ENCODE measurements at regions not wholly inside any gene's neighbourhood (a gene's known extent, or its start where the extent isn't known, plus 50 kb on each side); places are given as distances from the start of the nearest gene placed in this dataset.
"Not testable (repeated sequence)": the region's sequence is repeated elsewhere in the genome, so short reads cannot be mapped to it uniquely, and the experiment has no call there.

DNA sequence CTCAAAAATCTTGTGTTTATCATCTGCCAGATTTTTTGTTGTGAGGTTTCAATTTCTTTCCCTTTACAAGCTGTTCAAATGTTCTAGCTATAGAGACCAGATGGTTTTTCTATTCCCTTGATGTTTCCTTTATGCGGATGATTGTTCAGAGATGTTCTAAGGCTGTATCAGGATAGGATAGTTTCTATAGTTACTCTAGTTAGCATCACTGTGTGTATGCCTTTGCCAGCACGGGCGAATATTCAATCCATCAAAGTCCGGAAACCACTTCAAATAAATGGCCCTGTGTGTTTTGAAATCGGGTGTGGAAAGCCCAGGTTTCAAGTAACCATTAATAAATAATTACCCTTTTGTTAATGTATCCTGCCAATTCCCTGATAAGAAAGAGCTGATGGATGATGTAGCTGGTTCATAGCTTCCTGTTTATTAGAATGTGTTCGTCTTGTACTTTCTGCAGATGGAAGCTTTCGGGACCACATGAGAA lies 149.8 kb upstream of the PRKCQ start:
- DNase-seq (ENCODE audit: low read depth) = no peak

DNA sequence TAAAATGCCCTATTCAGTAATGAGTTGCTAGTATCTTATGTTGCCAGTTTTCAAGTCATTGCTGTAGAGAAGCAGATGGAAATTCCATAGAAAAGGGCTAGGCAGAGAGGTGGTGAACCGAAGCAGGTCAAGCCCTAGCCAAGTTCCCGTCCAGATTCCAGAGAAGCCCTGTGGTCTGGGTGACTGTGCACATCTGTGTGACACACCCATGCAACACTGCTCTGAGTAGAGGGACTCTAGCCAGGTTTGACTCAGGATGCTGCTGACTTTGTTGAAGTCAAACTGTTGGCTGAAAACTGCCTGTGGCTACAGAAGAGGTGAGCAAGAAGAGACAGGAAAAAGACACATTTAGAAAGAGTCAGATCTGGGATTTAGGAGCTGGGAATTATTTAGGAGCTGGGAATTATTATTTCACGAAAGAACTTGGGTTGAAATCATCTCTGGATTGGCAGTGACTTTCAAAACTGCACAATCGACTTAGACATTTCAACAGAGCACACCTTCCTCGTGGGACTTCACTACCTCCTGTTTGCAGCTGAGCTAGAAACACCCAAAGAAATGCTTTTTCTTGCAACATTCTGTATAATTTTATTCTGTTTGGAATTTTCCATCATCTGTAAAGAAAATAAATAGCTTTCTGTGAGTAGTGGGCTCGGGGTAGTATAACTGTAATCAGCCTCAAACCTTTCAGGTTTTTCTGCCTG lies 149.1 kb upstream of the PRKCQ start:
- DNase-seq (ENCODE audit: low read depth) = no peak

- DNase-seq (ENCODE audit: low read depth) = no peak
Observed at GRCh38 chr10:6726924-6727323, 146.8 kb upstream of the PRKCQ start.

GRCh38 chr10:6722616-6723004 lies 142.5 kb upstream of the PRKCQ start:
- DNase-seq (ENCODE audit: low read depth) = no peak

GRCh38 chr10:6721964-6722615 lies 142.0 kb upstream of the PRKCQ start:
- DNase-seq (ENCODE audit: low read depth) = no peak

- no peak for DNase-seq (ENCODE audit: low read depth)
Observed at GRCh38 chr10:6721480-6721879, 141.4 kb upstream of the PRKCQ start.

DNA sequence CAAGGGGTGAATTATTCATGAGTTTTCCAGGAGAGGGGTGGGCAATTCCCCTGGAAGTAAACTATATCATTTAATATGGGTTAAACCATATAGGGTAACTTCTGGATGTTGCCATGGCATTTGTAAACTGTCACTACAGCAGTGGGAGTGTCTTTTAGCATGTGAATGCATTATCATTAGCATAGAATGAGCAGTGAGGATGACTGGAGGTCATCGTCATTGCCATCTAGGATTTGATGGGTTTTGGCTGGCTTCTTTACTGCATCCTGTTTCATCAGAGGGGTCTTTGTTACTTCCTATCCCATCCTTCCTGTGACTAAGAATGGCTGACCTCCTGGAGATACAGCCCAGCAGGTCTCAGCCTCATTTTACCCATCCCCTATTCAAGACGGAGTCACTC lies 139.5 kb upstream of the PRKCQ start:
- DNase-seq (ENCODE audit: low read depth) = no peak

- no peak for DNase-seq (ENCODE audit: low read depth)
Observed at GRCh38 chr10:6718550-6718949, 138.5 kb upstream of the PRKCQ start.

DNA sequence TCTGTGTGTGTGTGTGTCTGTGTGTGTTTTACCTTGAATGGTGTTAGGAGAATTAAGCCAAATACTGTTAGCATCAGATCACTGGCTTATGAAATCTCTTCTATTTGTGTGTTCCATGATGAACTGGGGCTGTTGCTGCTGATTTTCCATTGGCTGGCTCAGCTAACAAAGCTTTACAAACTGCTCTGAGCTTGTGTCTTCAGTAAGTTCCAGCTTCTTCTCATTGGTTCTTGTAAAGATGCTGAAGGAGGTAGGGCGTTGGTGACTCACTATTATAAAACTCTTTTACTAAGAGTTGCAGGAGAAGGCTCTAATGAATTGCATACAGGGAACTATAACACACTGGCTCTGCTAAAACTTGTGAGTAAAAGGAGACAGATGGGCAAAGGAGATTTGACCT lies 136.4 kb upstream of the PRKCQ start:
- DNase-seq (ENCODE audit: low read depth) = no peak

GRCh38 chr10:6713716-6714115 lies 133.6 kb upstream of the PRKCQ start:
- no peak for DNase-seq (ENCODE audit: low read depth)

GRCh38 chr10:6713120-6713519 lies 133.0 kb upstream of the PRKCQ start:
- DNase-seq (ENCODE audit: low read depth) = no peak

DNA sequence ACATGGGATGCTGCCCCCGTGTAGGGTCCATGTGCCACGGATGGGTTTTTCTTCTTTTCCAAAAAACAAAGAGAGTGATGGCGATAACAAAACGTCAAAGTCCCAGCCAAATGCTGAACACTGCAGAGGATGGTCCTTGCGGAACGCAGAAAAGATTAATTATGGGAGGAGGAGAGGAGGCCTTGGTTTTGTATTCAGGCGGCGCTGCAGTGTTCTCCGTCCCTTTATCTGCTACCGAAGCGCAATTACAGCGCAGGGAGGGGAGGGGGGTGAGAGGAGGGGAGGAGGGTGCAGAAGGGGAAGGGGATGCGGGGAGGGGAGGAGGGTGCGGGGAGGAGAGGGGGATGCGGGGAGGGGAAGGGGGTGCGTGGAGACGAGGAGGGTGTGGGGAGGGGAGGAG lies 131.8 kb upstream of the PRKCQ start:
- no peak for DNase-seq (ENCODE audit: low read depth)

DNA sequence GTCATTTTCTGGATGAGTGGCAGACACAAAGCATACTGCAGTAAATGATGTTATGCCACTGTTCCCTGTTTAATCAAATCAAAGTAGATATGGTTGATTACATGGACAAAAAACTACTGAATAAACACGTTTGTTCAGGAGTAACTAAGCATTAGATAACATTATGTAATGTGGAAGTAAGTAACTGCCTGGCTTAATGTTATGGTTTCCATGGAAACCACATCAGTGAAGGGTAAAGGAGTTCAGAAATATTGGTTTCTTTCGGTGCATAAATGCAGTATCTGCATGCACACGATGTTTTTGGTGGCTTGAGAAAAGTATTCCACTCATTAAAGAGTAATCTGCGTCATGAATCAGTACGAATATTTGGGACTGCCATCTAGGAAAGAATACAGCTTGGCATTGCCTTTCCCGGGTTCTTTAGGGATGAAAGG lies 131.3 kb upstream of the PRKCQ start:
- no peak for DNase-seq (ENCODE audit: low read depth)

GRCh38 chr10:6707352-6707751 lies 127.3 kb upstream of the PRKCQ start:
- DNase-seq (ENCODE audit: low read depth) = no peak

DNA sequence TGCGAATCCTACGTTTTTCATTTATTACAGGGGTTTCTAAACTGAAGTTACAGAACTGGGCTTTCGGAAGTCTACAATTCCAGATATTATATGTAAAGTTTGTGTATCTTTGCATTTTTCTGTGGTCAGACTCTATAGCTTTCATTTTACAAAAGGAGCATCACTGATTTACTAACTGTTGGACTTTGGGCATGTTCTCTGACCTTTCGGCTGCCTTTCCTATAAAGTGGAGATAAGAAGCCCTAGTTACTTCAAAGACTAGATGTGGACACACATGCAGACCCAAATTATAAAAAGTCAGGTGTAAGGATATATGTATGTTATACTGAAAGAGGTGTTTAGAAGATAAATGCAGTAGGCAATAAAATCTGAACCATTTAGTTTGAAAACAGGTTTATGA lies 126.6 kb upstream of the PRKCQ start:
- DNase-seq (ENCODE audit: low read depth) = no peak

- no peak for DNase-seq (ENCODE audit: low read depth)
Observed at GRCh38 chr10:6704896-6705295, 124.8 kb upstream of the PRKCQ start.

GRCh38 chr10:6702833-6703232 lies 122.8 kb upstream of the PRKCQ start:
- DNase-seq (ENCODE audit: low read depth) = not testable (repeated sequence)

- DNase-seq (ENCODE audit: low read depth) = no peak
Observed at GRCh38 chr10:6702030-6702429, 122.0 kb upstream of the PRKCQ start.

- no peak for DNase-seq (ENCODE audit: low read depth)
Observed at GRCh38 chr10:6701289-6701688, 121.2 kb upstream of the PRKCQ start.

GRCh38 chr10:6700066-6700465 lies 120.0 kb upstream of the PRKCQ start:
- DNase-seq (ENCODE audit: low read depth) = no peak

DNA sequence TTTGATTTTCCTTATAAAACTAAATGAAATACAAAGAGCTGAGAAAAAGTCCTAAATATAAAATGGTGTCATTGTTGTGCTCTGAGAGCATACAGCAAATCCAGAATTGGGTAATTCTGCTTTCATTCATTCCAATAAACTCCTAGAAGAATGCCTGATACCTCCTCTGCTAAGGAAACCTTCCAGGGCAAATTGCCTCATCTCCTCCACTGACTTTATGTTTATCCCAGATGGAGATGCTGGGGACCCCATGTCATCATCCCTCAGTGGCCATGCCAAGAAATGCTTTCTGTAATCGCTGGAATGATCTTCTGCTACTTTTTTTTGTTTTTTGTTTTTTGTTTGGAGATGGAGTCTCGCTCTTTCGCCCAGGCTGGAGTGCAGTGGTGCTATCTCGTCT lies 119.3 kb upstream of the PRKCQ start:
- DNase-seq (ENCODE audit: low read depth) = no peak

DNA sequence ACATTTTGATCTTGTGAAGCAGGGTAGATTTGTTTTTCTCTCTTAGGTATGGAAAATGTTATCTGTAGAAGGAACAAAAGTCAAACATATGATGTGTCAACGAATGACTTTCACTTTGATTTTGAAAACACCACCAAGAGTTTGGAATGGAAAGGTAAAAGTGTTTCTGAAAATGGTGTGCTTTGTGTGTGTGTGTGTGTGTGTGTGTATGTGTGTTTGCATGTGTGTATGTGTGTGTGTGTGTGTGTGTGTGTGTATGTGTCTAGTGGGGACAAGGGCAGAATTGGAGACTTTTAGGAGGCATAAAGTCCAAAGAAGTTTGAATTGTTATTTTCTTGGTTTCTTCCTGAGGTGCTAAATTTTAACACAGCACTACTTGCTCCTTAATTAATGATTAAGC lies 115.4 kb upstream of the PRKCQ start:
- DNase-seq (ENCODE audit: low read depth) = no peak

DNA sequence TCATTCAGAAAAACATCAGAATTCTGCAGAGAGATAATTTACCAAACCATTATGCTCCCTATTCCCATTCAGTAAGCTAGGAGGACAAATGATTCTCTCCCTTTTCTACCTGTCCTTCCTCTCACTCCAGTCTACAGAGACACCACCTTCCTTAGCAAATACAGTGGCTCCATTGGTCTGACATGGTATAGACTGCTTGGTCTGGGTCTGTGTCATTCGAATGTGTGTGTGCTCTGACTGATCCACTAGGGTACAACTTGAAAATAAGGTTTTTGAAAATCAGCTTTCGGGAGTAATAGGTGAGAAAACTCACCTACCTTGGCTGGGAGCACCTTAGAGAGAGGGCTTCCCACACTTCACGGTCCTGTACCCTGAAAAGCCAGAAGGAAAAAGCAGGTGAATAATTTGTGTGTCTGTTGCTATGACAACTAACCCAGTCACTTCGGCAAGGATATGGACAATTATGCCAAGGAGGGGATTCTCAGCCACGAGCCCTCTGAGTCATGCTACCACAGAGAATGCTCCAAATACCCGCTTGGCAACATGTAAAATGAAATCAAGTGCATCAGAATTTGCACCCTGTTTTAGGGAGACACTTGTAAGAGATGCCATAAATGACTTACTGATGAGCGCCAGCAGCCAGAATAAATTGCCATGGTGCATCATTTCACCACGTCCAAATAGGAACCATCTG lies 114.5 kb upstream of the PRKCQ start:
- DNase-seq (ENCODE audit: low read depth) = no peak

Data from CMK (cell line).